ENCODE measurements at regions not wholly inside any gene's neighbourhood (a gene's known extent, or its start where the extent isn't known, plus 50 kb on each side); places are given as distances from the start of the nearest gene placed in this dataset.

- DNase-seq (ENCODE audit: low spot score), result no peak
- Histone ChIP-seq H3K4me1 (ENCODE audit: insufficient read depth, low read length, poor library complexity, severe bottlenecking) (peaks cover 81% of the 10 kb centered on the region), H3K27ac (ENCODE audit: low read depth, low read length, poor library complexity, severe bottlenecking) (peak overlapping the region; percentile 92), H3K27me3 (replicated peaks; ENCODE audit: insufficient read depth, low read depth, low read length, poor library complexity) (no peaks in the 10 kb centered on the region), H3K36me3 (ENCODE audit: insufficient read depth, low read length, poor library complexity, severe bottlenecking) (no peaks in the 10 kb centered on the region), H3K4me3 (ENCODE audit: low read depth, low read length, poor library complexity, severe bottlenecking) (no peak overlapping the region), H3K9me3 (ENCODE audit: low read depth, low read length, poor library complexity, severe bottlenecking) (no peaks in the 10 kb centered on the region)
- ChIA-PET POLR2A (ENCODE audit: low non-redundant PET) (no interaction called here), CTCF (no interaction called here)
- BruUV-seq (replicated peaks), result TSS peak; percentile 38
- intact Hi-C loops (cut with micrococcal nuclease; ENCODE audit: unreplicated experiment), result no loop called here
- TF ChIP-seq, protein P1, sequence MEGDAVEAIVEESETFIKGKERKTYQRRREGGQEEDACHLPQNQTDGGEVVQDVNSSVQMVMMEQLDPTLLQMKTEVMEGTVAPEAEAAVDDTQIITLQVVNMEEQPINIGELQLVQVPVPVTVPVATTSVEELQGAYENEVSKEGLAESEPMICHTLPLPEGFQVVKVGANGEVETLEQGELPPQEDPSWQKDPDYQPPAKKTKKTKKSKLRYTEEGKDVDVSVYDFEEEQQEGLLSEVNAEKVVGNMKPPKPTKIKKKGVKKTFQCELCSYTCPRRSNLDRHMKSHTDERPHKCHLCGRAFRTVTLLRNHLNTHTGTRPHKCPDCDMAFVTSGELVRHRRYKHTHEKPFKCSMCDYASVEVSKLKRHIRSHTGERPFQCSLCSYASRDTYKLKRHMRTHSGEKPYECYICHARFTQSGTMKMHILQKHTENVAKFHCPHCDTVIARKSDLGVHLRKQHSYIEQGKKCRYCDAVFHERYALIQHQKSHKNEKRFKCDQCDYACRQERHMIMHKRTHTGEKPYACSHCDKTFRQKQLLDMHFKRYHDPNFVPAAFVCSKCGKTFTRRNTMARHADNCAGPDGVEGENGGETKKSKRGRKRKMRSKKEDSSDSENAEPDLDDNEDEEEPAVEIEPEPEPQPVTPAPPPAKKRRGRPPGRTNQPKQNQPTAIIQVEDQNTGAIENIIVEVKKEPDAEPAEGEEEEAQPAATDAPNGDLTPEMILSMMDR (conservative IDR thresholded peaks at IDR 0.05; ENCODE audit: low read depth, low read length), result no peak
- TF ChIP-seq EZH2 (IDR thresholded peaks at IDR 0.05; ENCODE audit: borderline replicate concordance, low read depth, low read length, poor library complexity, severe bottlenecking), result no peak
Measured at GRCh38 chr5:133882389-133882695, 86.1 kb downstream of the C5orf15 start.

DNA sequence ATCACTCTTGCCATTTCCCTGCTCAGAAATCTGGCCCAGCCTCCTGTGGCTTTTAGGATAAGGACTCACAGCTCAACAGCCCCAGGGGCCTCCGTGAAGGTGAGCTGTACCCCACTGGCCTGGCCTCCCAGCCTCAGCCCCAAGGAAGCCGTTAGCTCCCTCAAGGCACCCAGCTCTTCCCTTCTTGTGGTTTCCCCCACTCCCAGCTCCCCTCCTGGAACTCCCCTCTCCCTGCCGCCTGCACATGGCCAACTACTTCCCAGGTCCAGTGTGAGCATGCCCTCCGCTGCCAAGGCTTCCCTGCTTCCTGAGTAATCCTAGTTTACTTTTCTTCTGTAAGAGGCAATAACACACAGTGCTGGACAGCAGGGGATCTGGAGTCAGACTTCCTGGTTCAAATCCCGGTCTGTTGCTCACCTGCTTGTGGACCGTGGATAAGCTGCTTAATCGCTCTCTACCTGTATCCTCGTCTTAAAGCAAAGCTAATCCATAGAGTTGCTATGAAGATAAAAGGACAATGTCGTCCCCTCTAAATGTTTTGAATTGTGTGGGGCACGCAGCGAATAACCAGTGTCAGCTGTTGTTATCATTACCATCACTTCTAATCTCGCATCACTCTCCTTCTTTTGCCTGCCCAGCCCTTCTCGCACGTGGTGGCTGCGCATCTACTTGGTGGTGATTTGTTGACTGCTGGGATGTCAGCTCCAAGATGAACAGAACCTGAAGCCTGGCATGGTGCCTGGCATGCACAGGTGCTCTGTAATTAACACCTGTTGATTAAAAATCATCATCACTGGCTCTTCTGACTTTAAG is 86.6 kb downstream of the C5orf15 start:
- no peak for TF ChIP-seq EZH2 (IDR thresholded peaks at IDR 0.05; ENCODE audit: borderline replicate concordance, low read depth, low read length, poor library complexity, severe bottlenecking)
- TF ChIP-seq, protein P1 (conservative IDR thresholded peaks at IDR 0.05; ENCODE audit: low read depth, low read length), result no peak
- CTCF ChIA-PET, result interaction anchor here (0.6 kb wide), 1 partner anchor 21 kb away, joined by 4 read pairs; no protein-coding TSS in a partner anchor
- H3K27me3 ChIP-seq (replicated peaks; ENCODE audit: insufficient read depth, low read depth, low read length, poor library complexity), result no peaks in the 10 kb centered on the region
- H3K36me3 ChIP-seq (ENCODE audit: insufficient read depth, low read length, poor library complexity, severe bottlenecking), result no peaks in the 10 kb centered on the region
- no TSS peak for BruUV-seq (replicated peaks)
- H3K4me3 ChIP-seq (ENCODE audit: low read depth, low read length, poor library complexity, severe bottlenecking), result no peak overlapping the region
- POLR2A ChIA-PET (ENCODE audit: low non-redundant PET), result no interaction called here
- peaks cover 81% of the 10 kb centered on the region for H3K4me1 ChIP-seq (ENCODE audit: insufficient read depth, low read length, poor library complexity, severe bottlenecking)
- H3K9me3 ChIP-seq (ENCODE audit: low read depth, low read length, poor library complexity, severe bottlenecking), result no peaks in the 10 kb centered on the region
- DNase-seq (ENCODE audit: low spot score), result no peak
- intact Hi-C loops (cut with micrococcal nuclease; ENCODE audit: unreplicated experiment), result no loop called here
- H3K27ac ChIP-seq (ENCODE audit: low read depth, low read length, poor library complexity, severe bottlenecking), result peak overlapping the region; percentile 92

DNA sequence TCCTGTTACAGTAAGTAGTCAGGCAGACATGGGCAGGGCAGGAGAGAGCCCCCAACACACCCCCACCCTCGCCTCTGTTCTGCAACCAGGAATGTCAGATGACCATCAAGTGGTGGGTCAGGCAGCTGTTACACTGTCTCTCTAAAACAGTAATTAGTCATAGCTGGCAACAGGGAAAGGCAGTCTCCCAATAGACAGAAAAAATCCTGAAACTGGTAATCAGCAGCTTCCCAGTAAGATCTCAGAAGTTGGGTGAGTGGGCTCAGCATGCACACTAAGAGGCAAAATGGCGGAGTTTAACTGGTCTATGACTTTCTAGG is 90.2 kb downstream of the C5orf15 start:
- TF ChIP-seq, protein P1 (conservative IDR thresholded peaks at IDR 0.05; ENCODE audit: low read depth, low read length), result no peak
- no peak for TF ChIP-seq EZH2 (IDR thresholded peaks at IDR 0.05; ENCODE audit: borderline replicate concordance, low read depth, low read length, poor library complexity, severe bottlenecking)
- Histone ChIP-seq H3K27ac (ENCODE audit: low read depth, low read length, poor library complexity, severe bottlenecking) (peak overlapping the region; percentile 25), H3K9me3 (ENCODE audit: low read depth, low read length, poor library complexity, severe bottlenecking) (peaks cover 17% of the 10 kb centered on the region), H3K4me1 (ENCODE audit: insufficient read depth, low read length, poor library complexity, severe bottlenecking) (peaks cover 51% of the 10 kb centered on the region), H3K36me3 (ENCODE audit: insufficient read depth, low read length, poor library complexity, severe bottlenecking) (no peaks in the 10 kb centered on the region), H3K27me3 (replicated peaks; ENCODE audit: insufficient read depth, low read depth, low read length, poor library complexity) (no peaks in the 10 kb centered on the region), H3K4me3 (ENCODE audit: low read depth, low read length, poor library complexity, severe bottlenecking) (no peak overlapping the region)
- ChIA-PET CTCF (no interaction called here), POLR2A (ENCODE audit: low non-redundant PET) (no interaction called here)
- BruUV-seq (replicated peaks), result no TSS peak
- intact Hi-C loops (cut with micrococcal nuclease; ENCODE audit: unreplicated experiment), result no loop called here
- no peak for DNase-seq (ENCODE audit: low spot score)
